Dendritic cell treated with granulocyte-macrophage colony-stimulating factor and Interleukin-4, amounts not matched to agents 40 ng/mL and 50 ng/mL, for 4 days (primary cell): ENCODE measurements at regions not wholly inside any gene's neighbourhood (a gene's known extent, or its start where the extent isn't known, plus 50 kb on each side); places are given as distances from the start of the nearest gene placed in this dataset.

Experiments
- H3K27ac Mint-ChIP-seq: one replicate; pipeline ENCODE4 v1.8.0; 2022; ENCODE audit warnings: mild to moderate bottlenecking, mixed read lengths
- H3K27me3 Mint-ChIP-seq: one replicate; pipeline ENCODE4 v1.8.0; 2022; ENCODE audit warnings: mild to moderate bottlenecking, mixed read lengths
- H3K36me3 Mint-ChIP-seq: one replicate; pipeline ENCODE4 v1.8.0; 2022; ENCODE audit warnings: low read depth, mixed read lengths
- H3K4me1 Mint-ChIP-seq: one replicate; pipeline ENCODE4 v1.8.0; 2022; ENCODE audit warnings: low read depth, mixed read lengths
- H3K4me3 Mint-ChIP-seq: one replicate; pipeline ENCODE4 v1.8.0; 2022; ENCODE audit warnings: mild to moderate bottlenecking, moderate library complexity, mixed read lengths
- H3K9me3 Mint-ChIP-seq: one replicate; pipeline ENCODE4 v1.8.0; 2022; ENCODE audit warnings: mixed read lengths
- intact Hi-C: fragments of 100-400 bp; cut with micrococcal nuclease; formaldehyde crosslinking; loops from one replicate; pipeline ENCODE4 v1.15.0; 2022

DNA sequence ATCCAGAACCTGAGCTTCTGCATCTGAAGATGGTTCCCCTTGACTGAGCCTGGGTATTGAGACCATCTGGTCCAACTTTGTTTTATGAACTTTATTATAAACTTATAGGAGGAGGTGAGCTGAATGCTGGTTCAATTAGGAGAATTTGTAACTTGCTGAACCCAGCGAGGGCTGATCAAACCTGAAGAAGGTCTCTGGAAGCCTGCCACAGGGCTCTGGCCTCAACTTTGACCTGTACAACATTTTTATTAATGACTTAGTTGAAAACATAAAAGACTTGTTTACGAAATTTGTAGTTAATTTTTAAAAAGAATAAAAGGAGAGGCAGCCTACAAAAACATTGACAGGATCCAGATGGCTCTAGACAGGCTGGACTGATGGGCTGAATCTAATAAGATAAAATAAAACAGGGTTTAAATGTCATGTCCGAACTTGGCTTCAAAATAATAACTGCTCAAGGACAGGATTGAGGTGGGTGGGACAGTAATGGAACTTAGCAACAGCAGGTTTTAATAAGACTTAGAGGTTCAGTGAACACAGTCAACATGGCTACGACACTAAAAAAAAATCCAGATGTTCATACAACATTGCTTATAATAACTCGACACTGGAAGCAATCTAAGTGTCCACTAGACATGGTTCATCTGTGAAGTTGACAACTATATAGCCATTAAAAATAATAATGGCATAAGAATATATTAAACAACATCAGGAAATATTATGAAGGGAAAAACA is 53.4 kb upstream of the GJB5 start:
- no peak overlapping the region for H3K27ac Mint-ChIP-seq
- intact Hi-C loops = no loop called here
- H3K9me3 Mint-ChIP-seq = no peaks in the 10 kb centered on the region
- H3K36me3 Mint-ChIP-seq = no peaks in the 10 kb centered on the region
- H3K27me3 Mint-ChIP-seq = peaks cover 8% of the 10 kb centered on the region
- H3K4me1 Mint-ChIP-seq = no peaks in the 10 kb centered on the region
- no peak overlapping the region for H3K4me3 Mint-ChIP-seq
